GM18873 (cell line): ENCODE measurements at regions not wholly inside any gene's neighbourhood (a gene's known extent, or its start where the extent isn't known, plus 50 kb on each side); places are given as distances from the start of the nearest gene placed in this dataset.
"Not testable (repeated sequence)": the region's sequence is repeated elsewhere in the genome, so short reads cannot be mapped to it uniquely, and the experiment has no call there.

Experiments used
- ATAC-seq: cut with Tn5 transposase; IDR thresholded peaks from one replicate; pipeline ENCODE4 v1.9.1; 2021; ENCODE audit warnings: mild to moderate bottlenecking, moderate library complexity, moderate number of reproducible peaks; ENCODE audit not compliant: unreplicated experiment, low FRiP score

DNA sequence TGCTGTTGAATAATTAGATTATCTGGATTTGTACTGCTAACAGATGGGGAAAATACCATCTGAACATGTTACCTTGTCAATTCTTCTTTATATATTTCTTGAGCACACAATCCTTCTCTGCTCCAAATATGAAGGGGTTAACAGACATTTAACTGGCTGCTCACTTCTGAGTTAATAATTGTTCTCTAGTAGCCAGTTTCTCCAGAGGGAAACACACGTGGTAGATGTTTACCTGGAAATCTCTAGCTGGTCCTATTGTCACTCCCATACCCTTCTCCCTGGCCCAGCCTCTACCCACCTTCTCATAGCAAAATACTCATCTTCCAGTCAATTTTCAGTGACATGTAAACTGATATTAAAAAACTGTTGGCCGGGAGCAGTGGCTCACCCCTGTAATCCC lies 101.5 kb upstream of the ZNF462 start:
- ATAC-seq: no peak

DNA sequence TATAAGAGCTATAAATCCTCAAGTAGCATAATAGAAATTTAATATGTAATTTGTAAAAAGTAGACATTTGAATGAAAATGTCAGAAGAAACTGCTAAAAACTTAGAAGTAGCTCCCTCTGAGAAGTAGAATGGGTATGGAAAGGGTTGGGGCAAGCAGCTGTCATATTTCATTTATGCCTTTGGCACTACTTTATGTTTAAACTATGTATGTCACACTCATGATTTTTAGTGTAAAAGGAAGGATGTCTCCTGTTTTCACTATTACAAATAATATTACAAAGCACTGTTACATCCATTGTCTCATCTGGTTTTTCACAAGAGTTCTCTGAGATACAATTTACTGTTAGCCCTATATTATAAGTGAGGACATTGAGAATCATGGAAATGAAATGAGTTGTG lies 96.3 kb upstream of the ZNF462 start:
- no peak for ATAC-seq

- no peak for ATAC-seq
Measured at GRCh38 chr9:106769331-106769730, 93.6 kb upstream of the ZNF462 start.

DNA sequence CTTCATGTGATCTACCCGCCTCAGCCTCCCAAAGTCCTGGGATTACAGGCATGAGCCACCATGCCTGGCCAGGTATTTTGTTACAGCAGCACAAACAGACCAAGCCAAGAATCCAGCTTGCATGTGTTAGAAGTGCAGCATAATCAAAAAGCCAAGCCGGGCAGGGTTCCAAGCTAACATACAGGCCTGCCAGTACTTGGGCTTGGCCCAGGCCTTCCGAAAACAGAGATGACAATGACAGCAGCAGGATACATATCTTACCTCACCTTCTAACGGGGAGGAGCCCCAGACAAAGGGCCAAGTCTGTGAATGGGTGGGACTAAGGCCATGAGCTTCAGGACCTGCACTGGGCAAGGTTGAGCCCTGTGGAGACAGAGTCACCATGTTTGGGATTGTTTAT lies 91.4 kb upstream of the ZNF462 start:
- no peak for ATAC-seq

DNA sequence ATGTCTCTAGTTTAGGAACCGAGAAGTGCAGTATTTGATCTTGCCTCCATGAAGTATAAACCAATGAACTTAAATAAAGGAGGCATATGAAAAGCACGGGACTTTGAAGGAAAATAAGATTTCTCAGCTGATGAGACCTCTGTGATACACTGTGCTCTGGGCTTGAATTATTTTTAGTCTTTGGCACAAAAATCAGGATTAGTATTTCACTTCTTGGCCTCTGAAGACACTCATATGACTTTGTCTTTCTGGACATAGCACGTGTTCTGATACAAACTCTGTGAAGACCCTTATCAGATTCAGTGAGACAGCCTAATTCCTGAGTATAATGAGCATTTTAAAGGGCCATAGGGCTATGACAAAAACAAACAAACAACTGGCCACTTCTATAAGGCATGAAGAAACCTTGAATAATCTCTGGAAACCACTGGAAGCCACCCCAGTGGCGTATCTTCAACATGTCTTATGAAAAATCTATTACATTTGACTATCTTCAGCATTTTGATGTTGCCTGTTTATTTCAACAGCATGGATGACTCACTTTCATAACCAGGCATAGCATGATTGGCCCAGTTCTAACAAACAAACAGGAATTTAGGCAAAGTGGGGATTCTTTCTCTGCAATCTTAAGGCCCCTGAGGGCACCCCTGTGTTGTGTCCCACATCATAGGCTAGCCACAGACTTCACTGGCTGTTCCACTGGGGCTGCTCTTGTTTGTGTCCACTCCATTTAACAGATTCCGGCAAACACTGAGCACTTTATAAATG lies 90.3 kb upstream of the ZNF462 start:
- ATAC-seq: no peak

- no peak for ATAC-seq
Measured at GRCh38 chr9:106773750-106774149, 89.2 kb upstream of the ZNF462 start.

DNA sequence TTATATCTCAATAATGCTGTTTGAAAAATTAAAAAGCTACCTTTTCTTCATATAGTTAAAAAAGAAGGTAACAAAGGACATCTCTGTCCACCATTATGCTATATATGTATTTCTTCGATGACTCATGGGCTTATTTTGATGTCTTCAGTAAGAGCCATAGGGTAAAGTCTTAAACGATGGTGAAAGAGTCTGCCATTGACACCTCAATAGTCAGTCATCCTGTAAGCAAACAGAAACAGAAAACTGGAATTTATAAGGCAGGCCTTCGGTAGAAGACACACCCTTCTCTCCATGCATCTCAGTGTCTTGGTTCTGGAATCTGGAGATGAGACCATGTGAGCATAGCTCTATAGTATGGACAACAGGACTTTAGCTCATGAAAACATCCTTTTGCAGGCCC lies 87.0 kb upstream of the ZNF462 start:
- ATAC-seq: no peak

DNA sequence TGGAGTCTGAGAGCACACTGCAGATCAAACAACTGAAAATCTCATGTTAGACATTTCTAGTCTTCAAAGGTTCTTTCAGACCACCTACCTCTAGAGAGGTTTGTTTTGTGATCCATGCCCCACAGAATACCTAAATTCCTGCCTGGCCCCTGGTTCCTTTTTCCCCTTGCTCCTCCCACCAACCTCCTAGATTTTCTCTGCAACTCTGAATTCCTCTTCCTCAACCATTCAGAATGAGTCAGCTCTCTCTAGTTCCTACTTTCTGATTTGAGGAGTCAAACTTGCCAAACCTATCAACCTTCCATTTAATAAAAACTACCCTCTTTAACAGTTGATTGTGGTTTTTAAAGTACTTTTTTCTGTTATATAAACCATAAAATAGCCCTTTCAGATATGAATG lies 83.2 kb upstream of the ZNF462 start:
- no peak for ATAC-seq

- no peak for ATAC-seq
Measured at GRCh38 chr9:106783121-106783520, 79.8 kb upstream of the ZNF462 start.

DNA sequence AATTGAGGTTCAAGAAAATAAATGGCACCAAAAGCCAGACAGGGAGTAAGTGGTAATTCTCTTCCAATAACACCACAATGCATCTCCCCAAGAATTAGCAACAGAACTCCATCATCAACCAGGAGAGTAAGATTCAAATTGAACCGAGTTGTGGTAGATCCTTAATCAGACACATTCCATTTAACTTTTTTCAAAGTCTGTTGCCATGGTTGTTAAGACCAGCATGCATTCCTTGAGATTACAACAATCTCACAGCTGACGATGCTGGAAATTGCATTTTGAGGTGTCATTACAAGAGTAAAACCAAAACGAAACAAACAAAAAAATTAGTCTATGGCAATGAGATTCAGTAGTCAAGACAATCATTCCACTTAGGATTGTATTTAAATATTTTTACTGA lies 78.9 kb upstream of the ZNF462 start:
- ATAC-seq: no peak

- no peak for ATAC-seq
Measured at GRCh38 chr9:106785200-106785599, 77.8 kb upstream of the ZNF462 start.

DNA sequence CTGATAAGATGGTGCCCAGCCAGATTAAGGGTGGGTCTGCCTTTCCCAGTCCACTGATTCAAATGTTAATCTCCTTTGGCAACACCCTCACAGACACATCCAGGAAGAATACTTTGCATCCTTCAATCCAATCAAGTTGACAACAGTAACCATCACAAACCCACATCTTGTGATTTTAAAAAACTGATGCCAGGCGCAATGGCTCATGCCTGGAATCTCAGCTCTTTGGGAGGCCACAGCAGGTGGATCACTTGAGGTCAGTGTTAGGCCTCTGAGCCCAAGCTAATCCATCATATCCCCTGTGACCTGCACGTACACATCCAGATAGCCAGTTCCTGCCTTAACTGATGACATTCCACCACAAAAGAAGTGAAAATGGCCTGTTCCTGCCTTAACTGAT lies 74.9 kb upstream of the ZNF462 start:
- ATAC-seq: not testable (repeated sequence)

DNA sequence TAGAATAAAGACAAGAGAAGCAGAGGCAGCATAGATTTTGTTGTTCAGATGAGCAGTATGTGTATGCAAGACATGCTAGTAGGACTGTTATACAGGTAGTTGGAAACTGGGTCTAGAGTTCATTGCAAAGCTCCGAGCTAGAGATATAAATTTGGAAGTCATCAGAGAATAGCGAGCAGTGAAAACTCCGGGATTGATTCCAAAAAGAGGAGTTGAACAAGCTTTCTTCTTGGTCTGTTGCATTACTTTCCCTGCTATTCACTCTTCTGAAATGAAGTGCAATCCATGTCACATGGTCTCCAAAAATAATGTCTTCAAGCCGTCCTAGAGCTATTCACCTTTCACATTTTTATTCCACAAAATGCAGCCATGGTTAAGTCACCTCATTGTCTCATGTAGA lies 67.9 kb upstream of the ZNF462 start:
- no peak for ATAC-seq

DNA sequence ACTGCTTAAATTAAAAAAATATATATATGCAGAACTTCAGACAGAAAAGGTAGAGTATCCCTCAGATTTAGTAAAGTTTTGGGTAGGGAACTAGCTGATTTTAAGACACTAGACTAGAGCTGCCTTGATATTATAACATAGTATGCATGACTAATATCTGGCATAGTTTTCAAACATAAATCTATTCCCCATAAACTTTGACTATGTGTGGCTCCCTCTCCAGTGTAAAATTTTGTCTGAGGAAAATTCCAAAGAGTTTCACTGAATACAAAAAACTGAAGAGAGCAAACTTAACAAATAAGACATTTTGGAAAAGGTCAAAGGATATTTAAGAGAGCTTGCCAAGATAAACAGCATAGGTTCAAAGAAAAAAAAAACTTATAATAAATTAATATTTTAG lies 66.2 kb upstream of the ZNF462 start:
- ATAC-seq: no peak

DNA sequence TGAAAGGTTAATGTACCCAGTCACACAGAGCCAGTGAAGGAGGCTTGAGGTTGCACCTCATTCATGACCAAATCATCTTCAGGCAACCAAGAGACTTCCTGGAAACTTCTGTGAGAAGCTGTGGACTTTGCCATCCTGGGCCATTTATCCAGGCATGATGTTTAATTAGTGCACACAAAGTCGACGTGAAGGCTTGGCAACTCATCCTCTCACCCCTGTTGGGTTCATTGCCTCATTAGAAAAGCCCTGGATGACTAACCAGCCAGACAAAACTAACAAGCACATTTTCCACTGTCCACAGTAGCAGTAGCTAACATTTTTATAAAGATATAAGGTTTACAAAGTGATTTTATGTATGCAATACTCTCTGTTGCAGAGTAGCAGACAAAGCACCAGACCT lies 65.7 kb upstream of the ZNF462 start:
- no peak for ATAC-seq

DNA sequence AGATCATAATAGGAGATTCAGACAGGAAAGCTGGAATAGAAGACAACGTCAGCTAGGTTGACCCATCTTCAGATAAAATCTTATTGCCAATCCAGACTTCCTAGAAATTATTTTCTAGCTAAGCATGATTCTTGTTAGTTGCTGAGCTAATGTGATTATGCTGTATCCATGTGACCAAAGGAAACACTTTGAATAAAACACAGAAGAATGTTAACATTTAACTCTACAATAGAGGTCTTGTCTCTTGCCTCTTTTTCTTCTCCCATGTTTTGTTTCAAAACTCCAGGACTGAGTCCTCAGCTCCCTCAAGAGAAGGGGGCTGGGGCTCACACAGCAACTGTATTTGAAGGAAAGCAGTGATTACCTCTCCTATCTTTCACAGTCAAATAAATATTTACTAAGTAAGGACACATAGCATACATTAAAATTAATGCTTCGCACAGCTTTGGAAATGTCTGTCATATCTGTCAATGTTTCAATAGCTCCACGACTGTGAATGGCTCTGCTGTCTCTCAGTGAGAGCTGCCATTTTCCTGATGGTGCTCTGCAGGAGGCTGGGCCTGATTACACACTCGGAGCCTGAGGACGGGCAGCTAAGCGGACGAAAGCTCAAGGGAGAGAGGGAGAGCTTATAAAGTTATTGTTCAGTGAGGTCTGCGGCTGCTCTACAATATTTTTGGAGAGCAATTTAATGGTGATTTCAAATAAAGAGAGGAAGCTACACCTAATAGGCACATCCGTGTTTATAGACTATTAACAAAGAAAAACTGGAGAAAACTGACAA lies 64.8 kb upstream of the ZNF462 start:
- no peak for ATAC-seq

- ATAC-seq: no peak
Measured at GRCh38 chr9:106799152-106799551, 63.8 kb upstream of the ZNF462 start.

DNA sequence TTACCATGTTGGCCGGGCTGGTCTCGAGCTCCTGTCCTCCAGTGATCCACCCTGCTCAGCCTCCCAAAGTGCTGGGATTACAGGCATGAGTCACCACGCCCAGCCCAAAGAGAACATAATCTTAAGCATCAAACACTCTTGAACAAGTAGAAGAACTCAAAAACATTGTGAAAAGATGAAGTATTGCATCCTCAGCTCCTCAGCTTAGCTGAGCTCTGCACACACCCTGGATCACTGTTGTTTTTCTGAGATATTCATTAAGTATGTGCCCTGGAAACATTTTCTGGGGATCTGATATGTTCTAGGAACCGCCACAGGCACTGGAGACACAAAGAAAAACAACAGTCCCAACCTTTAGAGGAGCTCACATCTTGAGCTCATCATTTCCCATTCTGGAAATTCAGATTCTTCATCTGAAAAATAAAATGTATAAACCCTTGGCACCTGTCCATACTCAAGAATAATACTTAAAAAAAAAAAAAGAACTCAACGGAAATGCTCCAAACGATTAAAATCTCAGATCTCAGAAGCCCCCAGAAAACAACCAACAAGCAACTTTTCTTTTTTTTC lies 62.2 kb upstream of the ZNF462 start:
- no peak for ATAC-seq

- no peak for ATAC-seq
Measured at GRCh38 chr9:106801816-106802215, 61.1 kb upstream of the ZNF462 start.
